ENCODE measurements at regions not wholly inside any gene's neighbourhood (a gene's known extent, or its start where the extent isn't known, plus 50 kb on each side); places are given as distances from the start of the nearest gene placed in this dataset.

- H3K4me3 ChIP-seq (ENCODE audit: low read depth, low read length), result no peak overlapping the region
Observed at GRCh38 chr5:71862507-71863060, 143.5 kb downstream of the CARTPT start.

DNA sequence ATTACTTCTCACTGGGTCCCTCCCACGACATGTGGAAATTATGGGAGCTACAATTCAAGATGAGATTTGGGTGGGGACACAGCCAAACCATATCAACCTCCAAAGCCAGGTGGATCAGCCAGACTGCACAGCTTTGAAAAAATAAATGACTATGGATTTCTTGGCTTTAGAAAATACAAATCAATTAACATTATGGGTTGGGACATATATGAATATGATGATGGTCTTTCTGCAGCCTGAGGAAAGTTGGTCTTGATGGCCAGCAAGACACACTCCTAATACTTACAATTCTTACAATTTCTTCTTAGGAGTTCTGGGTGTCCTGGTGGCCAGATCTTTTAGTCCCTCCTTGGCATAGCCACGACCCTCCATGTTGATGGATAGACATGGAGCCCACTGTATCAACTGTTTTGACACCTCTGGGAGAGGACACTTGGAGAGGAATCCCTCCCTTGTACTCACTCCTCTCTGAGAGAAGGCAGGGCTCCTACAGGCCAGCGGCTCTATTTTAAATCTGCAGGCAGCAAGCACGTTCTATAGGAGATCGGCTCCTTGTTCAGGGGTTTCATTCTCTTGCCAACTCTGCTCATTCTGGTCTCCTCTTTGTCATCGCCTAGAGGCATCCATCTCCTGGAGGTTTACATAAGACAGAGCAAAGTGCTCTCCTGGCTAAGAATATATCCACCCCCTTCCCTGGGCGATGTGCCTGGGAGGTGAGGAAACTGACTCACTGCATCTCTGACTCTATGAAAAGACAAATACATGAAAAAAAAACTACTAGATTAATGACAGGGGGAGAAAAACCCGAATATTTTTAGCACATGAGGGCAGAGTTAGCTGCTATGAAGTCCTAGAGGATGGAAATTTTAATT is 145.9 kb downstream of the CARTPT start:
- no peak overlapping the region for H3K4me3 ChIP-seq (ENCODE audit: low read depth, low read length)
- TF ChIP-seq, protein P1, sequence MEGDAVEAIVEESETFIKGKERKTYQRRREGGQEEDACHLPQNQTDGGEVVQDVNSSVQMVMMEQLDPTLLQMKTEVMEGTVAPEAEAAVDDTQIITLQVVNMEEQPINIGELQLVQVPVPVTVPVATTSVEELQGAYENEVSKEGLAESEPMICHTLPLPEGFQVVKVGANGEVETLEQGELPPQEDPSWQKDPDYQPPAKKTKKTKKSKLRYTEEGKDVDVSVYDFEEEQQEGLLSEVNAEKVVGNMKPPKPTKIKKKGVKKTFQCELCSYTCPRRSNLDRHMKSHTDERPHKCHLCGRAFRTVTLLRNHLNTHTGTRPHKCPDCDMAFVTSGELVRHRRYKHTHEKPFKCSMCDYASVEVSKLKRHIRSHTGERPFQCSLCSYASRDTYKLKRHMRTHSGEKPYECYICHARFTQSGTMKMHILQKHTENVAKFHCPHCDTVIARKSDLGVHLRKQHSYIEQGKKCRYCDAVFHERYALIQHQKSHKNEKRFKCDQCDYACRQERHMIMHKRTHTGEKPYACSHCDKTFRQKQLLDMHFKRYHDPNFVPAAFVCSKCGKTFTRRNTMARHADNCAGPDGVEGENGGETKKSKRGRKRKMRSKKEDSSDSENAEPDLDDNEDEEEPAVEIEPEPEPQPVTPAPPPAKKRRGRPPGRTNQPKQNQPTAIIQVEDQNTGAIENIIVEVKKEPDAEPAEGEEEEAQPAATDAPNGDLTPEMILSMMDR (IDR thresholded peaks at IDR 0.05; ENCODE audit: borderline replicate concordance, insufficient read depth, low read depth, low read length), result no peak

More at GRCh38 chr5:71862507-71863060, 143.5 kb downstream of the CARTPT start:
- TF ChIP-seq, protein P1 (IDR thresholded peaks at IDR 0.05; ENCODE audit: borderline replicate concordance, insufficient read depth, low read depth, low read length), result no peak

GRCh38 chr5:71865665-71866320 is 146.7 kb downstream of the CARTPT start:
- TF ChIP-seq, protein P1 (IDR thresholded peaks at IDR 0.05; ENCODE audit: borderline replicate concordance, insufficient read depth, low read depth, low read length), result no peak
- no peak overlapping the region for H3K4me3 ChIP-seq (ENCODE audit: low read depth, low read length)

DNA sequence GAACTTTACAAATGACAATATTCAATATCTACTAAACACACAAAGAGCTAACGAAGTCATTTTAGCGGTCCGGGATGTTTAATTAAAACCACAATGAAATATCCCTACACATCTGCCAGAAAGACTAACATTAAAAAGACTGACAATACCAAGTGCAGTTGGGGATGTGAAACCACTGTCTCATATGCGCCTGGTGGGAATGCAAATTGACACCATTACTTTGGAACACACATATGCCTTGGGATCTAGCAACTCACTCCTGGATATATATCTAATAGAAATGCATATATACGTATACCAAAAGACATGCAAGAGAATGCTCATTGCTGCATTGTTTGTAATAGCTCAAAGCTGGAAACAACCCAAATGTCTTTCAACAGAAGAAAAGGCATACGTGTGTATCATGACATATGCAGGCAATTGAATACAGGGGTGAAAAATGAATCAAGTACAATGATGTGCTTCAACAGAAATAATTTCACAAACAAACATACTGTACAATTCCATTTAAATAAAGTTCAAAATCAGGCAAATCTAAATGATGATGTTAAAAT is 153.3 kb downstream of the CARTPT start:
- no peak overlapping the region for H3K4me3 ChIP-seq (ENCODE audit: low read depth, low read length)
- TF ChIP-seq, protein P1 (IDR thresholded peaks at IDR 0.05; ENCODE audit: borderline replicate concordance, insufficient read depth, low read depth, low read length), result no peak

GRCh38 chr5:71873191-71873591 is 154.1 kb downstream of the CARTPT start:
- TF ChIP-seq, protein P1 (IDR thresholded peaks at IDR 0.05; ENCODE audit: borderline replicate concordance, insufficient read depth, low read depth, low read length), result no peak
- no peak overlapping the region for H3K4me3 ChIP-seq (ENCODE audit: low read depth, low read length)

DNA sequence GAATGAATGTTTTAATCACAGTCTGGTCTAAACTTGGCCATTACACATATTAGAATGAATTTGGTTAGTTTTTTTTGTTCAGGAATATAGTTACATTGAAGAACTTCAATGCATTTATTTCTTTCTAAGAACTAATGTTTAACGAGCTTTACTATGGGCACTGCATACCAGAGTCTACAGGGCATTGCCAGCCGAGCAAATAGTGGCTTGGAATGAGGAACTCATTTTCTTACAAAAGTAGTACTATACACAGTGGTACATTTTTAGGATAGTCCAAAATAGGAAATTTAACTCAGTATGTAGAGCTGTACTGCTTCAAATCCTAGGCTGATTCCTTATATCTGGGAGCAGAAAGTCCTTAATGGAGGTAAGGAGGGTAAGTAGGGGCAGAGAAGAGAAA is 155.4 kb downstream of the CARTPT start:
- TF ChIP-seq, protein P1 (IDR thresholded peaks at IDR 0.05; ENCODE audit: borderline replicate concordance, insufficient read depth, low read depth, low read length), result no peak

More for the DNA sequence above, 155.4 kb downstream of the CARTPT start:
- H3K4me3 ChIP-seq (ENCODE audit: low read depth, low read length), result no peak overlapping the region
